ENCODE measurements at regions not wholly inside any gene's neighbourhood (a gene's known extent, or its start where the extent isn't known, plus 50 kb on each side); places are given as distances from the start of the nearest gene placed in this dataset.

DNA sequence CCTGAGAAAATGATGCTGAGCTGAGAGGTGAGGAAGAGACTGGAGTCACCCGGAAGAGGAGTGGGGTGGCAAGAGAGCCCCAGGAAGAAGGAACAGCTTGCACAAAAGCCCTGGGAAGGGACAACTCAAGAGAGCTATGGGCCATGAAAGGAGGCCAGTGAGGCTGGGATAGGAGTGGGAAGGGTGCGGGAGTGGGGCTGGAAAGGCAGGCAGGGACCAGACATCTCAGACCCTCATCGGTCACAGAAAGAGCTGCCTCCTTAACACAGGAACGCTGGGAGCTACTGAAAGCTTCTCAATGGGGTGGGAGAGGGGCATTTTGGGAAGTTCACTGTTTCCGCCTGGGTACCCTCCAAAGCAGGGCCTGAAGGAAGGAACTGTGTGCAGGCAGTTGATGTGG, 122.0 kb upstream of the UNC5B start (continued):
- TF ChIP-seq, protein P1, sequence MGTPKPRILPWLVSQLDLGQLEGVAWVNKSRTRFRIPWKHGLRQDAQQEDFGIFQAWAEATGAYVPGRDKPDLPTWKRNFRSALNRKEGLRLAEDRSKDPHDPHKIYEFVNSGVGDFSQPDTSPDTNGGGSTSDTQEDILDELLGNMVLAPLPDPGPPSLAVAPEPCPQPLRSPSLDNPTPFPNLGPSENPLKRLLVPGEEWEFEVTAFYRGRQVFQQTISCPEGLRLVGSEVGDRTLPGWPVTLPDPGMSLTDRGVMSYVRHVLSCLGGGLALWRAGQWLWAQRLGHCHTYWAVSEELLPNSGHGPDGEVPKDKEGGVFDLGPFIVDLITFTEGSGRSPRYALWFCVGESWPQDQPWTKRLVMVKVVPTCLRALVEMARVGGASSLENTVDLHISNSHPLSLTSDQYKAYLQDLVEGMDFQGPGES (IDR thresholded peaks at IDR 0.05; ENCODE audit: low read depth, low read length): no peak
- no peak for TF ChIP-seq NRF1 (IDR thresholded peaks at IDR 0.05; ENCODE audit: low read depth, low read length)
- TF ChIP-seq, protein P2, sequence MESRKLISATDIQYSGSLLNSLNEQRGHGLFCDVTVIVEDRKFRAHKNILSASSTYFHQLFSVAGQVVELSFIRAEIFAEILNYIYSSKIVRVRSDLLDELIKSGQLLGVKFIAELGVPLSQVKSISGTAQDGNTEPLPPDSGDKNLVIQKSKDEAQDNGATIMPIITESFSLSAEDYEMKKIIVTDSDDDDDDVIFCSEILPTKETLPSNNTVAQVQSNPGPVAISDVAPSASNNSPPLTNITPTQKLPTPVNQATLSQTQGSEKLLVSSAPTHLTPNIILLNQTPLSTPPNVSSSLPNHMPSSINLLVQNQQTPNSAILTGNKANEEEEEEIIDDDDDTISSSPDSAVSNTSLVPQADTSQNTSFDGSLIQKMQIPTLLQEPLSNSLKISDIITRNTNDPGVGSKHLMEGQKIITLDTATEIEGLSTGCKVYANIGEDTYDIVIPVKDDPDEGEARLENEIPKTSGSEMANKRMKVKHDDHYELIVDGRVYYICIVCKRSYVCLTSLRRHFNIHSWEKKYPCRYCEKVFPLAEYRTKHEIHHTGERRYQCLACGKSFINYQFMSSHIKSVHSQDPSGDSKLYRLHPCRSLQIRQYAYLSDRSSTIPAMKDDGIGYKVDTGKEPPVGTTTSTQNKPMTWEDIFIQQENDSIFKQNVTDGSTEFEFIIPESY (IDR thresholded peaks at IDR 0.05; ENCODE audit: borderline replicate concordance, low read depth): no peak
- TF ChIP-seq, protein P3, sequence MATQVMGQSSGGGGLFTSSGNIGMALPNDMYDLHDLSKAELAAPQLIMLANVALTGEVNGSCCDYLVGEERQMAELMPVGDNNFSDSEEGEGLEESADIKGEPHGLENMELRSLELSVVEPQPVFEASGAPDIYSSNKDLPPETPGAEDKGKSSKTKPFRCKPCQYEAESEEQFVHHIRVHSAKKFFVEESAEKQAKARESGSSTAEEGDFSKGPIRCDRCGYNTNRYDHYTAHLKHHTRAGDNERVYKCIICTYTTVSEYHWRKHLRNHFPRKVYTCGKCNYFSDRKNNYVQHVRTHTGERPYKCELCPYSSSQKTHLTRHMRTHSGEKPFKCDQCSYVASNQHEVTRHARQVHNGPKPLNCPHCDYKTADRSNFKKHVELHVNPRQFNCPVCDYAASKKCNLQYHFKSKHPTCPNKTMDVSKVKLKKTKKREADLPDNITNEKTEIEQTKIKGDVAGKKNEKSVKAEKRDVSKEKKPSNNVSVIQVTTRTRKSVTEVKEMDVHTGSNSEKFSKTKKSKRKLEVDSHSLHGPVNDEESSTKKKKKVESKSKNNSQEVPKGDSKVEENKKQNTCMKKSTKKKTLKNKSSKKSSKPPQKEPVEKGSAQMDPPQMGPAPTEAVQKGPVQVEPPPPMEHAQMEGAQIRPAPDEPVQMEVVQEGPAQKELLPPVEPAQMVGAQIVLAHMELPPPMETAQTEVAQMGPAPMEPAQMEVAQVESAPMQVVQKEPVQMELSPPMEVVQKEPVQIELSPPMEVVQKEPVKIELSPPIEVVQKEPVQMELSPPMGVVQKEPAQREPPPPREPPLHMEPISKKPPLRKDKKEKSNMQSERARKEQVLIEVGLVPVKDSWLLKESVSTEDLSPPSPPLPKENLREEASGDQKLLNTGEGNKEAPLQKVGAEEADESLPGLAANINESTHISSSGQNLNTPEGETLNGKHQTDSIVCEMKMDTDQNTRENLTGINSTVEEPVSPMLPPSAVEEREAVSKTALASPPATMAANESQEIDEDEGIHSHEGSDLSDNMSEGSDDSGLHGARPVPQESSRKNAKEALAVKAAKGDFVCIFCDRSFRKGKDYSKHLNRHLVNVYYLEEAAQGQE (IDR thresholded peaks at IDR 0.05; ENCODE audit: low read depth, low read length): no peak

DNA sequence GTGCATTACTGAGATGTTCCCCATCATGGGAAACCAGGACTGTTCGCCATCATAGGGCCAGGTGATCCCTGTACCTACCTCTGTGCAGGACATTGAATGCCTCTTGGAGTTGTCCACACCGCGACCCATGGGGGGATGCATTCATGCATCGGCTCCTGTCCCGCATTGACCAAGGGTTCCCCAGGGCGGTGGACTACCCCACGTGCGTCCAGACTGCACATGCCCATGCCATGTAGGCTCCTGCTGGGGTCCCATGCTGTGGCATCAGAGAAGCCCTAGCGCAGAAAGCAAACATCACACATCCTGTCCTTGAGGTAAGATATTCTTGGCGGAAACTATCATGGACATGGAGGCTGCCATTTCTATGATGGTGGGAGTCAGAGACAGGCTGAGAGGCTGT, 121.6 kb upstream of the UNC5B start:
- no peak for TF ChIP-seq SMC3 (IDR thresholded peaks at IDR 0.05; ENCODE audit: low read depth, low read length)
- no peak for TF ChIP-seq EP300 (IDR thresholded peaks at IDR 0.05; ENCODE audit: borderline replicate concordance in 1 of 2, low read depth in 1 of 2, low read length in 1 of 2)
- TF ChIP-seq RFX5 (IDR thresholded peaks at IDR 0.05; ENCODE audit: low read length): no peak
- TF ChIP-seq ELF1 (IDR thresholded peaks at IDR 0.05): no peak
- TF ChIP-seq POLR2AphosphoS5 (IDR thresholded peaks at IDR 0.05; ENCODE audit: low read depth, low read length): no peak
- TF ChIP-seq EZH2phosphoT487 (IDR thresholded peaks at IDR 0.05; ENCODE audit: borderline replicate concordance, low read depth): no peak
- TF ChIP-seq, protein P4, sequence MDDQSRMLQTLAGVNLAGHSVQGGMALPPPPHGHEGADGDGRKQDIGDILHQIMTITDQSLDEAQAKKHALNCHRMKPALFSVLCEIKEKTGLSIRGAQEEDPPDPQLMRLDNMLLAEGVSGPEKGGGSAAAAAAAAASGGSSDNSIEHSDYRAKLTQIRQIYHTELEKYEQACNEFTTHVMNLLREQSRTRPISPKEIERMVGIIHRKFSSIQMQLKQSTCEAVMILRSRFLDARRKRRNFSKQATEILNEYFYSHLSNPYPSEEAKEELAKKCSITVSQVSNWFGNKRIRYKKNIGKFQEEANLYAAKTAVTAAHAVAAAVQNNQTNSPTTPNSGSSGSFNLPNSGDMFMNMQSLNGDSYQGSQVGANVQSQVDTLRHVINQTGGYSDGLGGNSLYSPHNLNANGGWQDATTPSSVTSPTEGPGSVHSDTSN (IDR thresholded peaks at IDR 0.05): no peak
- TF ChIP-seq, protein P5, sequence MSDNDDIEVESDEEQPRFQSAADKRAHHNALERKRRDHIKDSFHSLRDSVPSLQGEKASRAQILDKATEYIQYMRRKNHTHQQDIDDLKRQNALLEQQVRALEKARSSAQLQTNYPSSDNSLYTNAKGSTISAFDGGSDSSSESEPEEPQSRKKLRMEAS (IDR thresholded peaks at IDR 0.05; ENCODE audit: low read depth): no peak
- no peak for TF ChIP-seq NFIC (IDR thresholded peaks at IDR 0.05; ENCODE audit: borderline replicate concordance)
- no peak for TF ChIP-seq TAF1 (IDR thresholded peaks at IDR 0.05; ENCODE audit: borderline replicate concordance, low read depth, low read length)
- TF ChIP-seq MXI1 (IDR thresholded peaks at IDR 0.05; ENCODE audit: low read depth, low read length): no peak
- no peak for TF ChIP-seq SIN3A (IDR thresholded peaks at IDR 0.05; ENCODE audit: borderline replicate concordance, low read depth, low read length)
- peaks cover 10% of the 10 kb centered on the region; the same call in 1 of the 2 replicates for H3K27me3 ChIP-seq (ENCODE audit: insufficient read depth)
- no peak overlapping the region for H3K9ac ChIP-seq
- ChIA-PET CTCF (interaction anchor here (0.6 kb wide), 1 partner anchor 93 kb away, joined by 3 read pairs; no protein-coding TSS in a partner anchor), POLR2A (no interaction called here)
- H3K79me2 ChIP-seq (ENCODE audit: insufficient read depth): no peaks in the 10 kb centered on the region
- no peak overlapping the region for H2AFZ ChIP-seq (ENCODE audit: low read depth)
- no peak overlapping the region for H3K27ac ChIP-seq (ENCODE audit: low read depth in 2 of 2, low read length in 1 of 2)
- no peaks in the 10 kb centered on the region for H3F3A ChIP-seq (replicated peaks; ENCODE audit: insufficient read depth)
- H3K4me2 ChIP-seq: no peak overlapping the region
- H3K4me3 ChIP-seq (ENCODE audit: low read depth in 2 of 2, low read length in 1 of 2): no peak overlapping the region
- peaks cover 0 to 5% of the 10 kb centered on the region in 2 experiments; a peak in 1 of 4 replicates for H3K4me1 ChIP-seq (ENCODE audit: control insufficient read depth in 1 of 2, insufficient read depth in 2 of 2, low read depth in 1 of 2, low read length in 1 of 2)
- no peaks in the 10 kb centered on the region for H3K9me3 ChIP-seq
- H4K20me1 ChIP-seq (ENCODE audit: insufficient read depth): no peaks in the 10 kb centered on the region
- WGBS (ENCODE audit: low lambda C conversion rate): 14% methylated on average over 1 of the region's 10 CpGs
- no peak for DNase-seq
- no peaks in the 10 kb centered on the region for H3K36me3 ChIP-seq (replicated peaks in 1 of 2; ENCODE audit: control insufficient read depth in 1 of 2, insufficient read depth in 2 of 2, low read length in 1 of 2)
- no peaks in the 10 kb centered on the region for H3K9me2 ChIP-seq
